NCI-H2227 (cell line): ENCODE measurements at regions not wholly inside any gene's neighbourhood (a gene's known extent, or its start where the extent isn't known, plus 50 kb on each side); places are given as distances from the start of the nearest gene placed in this dataset.

Experiments
- DNase-seq: peaks from one replicate; lab custom pipeline; 2025; ENCODE audit not compliant: unreplicated experiment; lab: John Stamatoyannopoulos, UW

- DNase-seq: no peak
These were observed 156.5 kb upstream of the EGFLAM start for GRCh38 chr5:38101897-38102296.

- no peak for DNase-seq
These were observed 158.9 kb upstream of the EGFLAM start for GRCh38 chr5:38099205-38100168.

- DNase-seq: no peak
These were observed 163.5 kb upstream of the EGFLAM start for GRCh38 chr5:38094889-38095288.

- DNase-seq: no peak
These were observed 164.5 kb upstream of the EGFLAM start for GRCh38 chr5:38093855-38094254.

- no peak for DNase-seq
These were observed 171.6 kb upstream of the EGFLAM start for GRCh38 chr5:38086777-38087176.

- DNase-seq: no peak
These were observed 178.5 kb upstream of the EGFLAM start for GRCh38 chr5:38079620-38080402.

GRCh38 chr5:38078161-38078560, 180.2 kb upstream of the EGFLAM start:
- no peak for DNase-seq

GRCh38 chr5:38077652-38078051, 180.7 kb upstream of the EGFLAM start:
- DNase-seq: no peak

- DNase-seq: no peak
These were observed 186.3 kb upstream of the EGFLAM start for GRCh38 chr5:38071831-38072694.

- DNase-seq: no peak
These were observed 187.9 kb upstream of the EGFLAM start for GRCh38 chr5:38070304-38070950.

GRCh38 chr5:38069360-38069759, 189.0 kb upstream of the EGFLAM start:
- no peak for DNase-seq

GRCh38 chr5:38060354-38060753, 198.0 kb upstream of the EGFLAM start:
- DNase-seq: no peak

- no peak for DNase-seq
These were observed 198.5 kb upstream of the EGFLAM start for GRCh38 chr5:38059876-38060275.

GRCh38 chr5:38051711-38052511, 206.4 kb upstream of the EGFLAM start:
- DNase-seq: no peak

GRCh38 chr5:38048400-38048799, 208.6 kb upstream of the GDNF start:
- no peak for DNase-seq

GRCh38 chr5:38046103-38046502, 206.3 kb upstream of the GDNF start:
- DNase-seq: no peak

- DNase-seq: no peak
These were observed 205.6 kb upstream of the GDNF start for GRCh38 chr5:38045446-38045845.

GRCh38 chr5:38039826-38040225, 200.0 kb upstream of the GDNF start:
- no peak for DNase-seq

GRCh38 chr5:38039091-38039490, 199.2 kb upstream of the GDNF start:
- DNase-seq: no peak

- no peak for DNase-seq
These were observed 196.9 kb upstream of the GDNF start for GRCh38 chr5:38036765-38037164.
